Lower lobe of right lung (tissue), 2 donors: ENCODE measurements at regions not wholly inside any gene's neighbourhood (a gene's known extent, or its start where the extent isn't known, plus 50 kb on each side); places are given as distances from the start of the nearest gene placed in this dataset.

ENCODE experiments used
- ATAC-seq, 2 donors: fragments of 200-7000 bp; cut with Tn5 transposase; one replicate each; pipeline ENCODE4 v1.9.1; 2020 to 2022; ENCODE audit warnings: mild to moderate bottlenecking in 2 of 2, moderate library complexity in 2 of 2
- DNase-seq: peaks from one replicate; pipeline ENCODE4 v3.0.0-alpha.2; 2020
- H3K27ac ChIP-seq: fragments of 200-600 bp; one replicate; pipeline ENCODE4 v1.8.0; 2022
- H3K27me3 ChIP-seq: fragments of 200-600 bp; one replicate; pipeline ENCODE4 v1.8.0; 2022; ENCODE audit warnings: low read depth
- H3K36me3 ChIP-seq: fragments of 200-600 bp; one replicate; pipeline ENCODE4 v1.8.0; 2022; ENCODE audit warnings: mild to moderate bottlenecking
- H3K4me1 ChIP-seq: fragments of 200-600 bp; one replicate; pipeline ENCODE4 v1.8.0; 2022
- H3K4me3 ChIP-seq: fragments of 200-600 bp; one replicate; pipeline ENCODE4 v1.8.0; 2022; ENCODE audit warnings: mild to moderate bottlenecking
- H3K9me3 ChIP-seq: fragments of 200-600 bp; one replicate; pipeline ENCODE4 v1.8.0; 2022
- intact Hi-C: fragments of 100-400 bp; cut with DNase I; formaldehyde crosslinking; loops from one replicate; pipeline ENCODE4 v1.11.0; 2022
- TF ChIP-seq, protein P1 (sequence below): fragments of 200-600 bp; IDR thresholded peaks from one replicate; pipeline ENCODE4 v1.8.0; 2022; ENCODE audit warnings: antibody characterized with exemption, mild to moderate bottlenecking
- donor health status: DM: no; HTN: yes; CAD: no; lungs with severe emphysema.

GRCh38 chr3:20811006-20811405 lies 625.0 kb upstream of the SGO1 start:
- ATAC-seq (no peak), DNase-seq (no peak)
- no peak overlapping the region for H3K4me3 ChIP-seq
- H3K36me3 ChIP-seq = no peaks in the 10 kb centered on the region
- no peaks in the 10 kb centered on the region for H3K27me3 ChIP-seq
- intact Hi-C loops = no loop called here
- TF ChIP-seq, protein P1, sequence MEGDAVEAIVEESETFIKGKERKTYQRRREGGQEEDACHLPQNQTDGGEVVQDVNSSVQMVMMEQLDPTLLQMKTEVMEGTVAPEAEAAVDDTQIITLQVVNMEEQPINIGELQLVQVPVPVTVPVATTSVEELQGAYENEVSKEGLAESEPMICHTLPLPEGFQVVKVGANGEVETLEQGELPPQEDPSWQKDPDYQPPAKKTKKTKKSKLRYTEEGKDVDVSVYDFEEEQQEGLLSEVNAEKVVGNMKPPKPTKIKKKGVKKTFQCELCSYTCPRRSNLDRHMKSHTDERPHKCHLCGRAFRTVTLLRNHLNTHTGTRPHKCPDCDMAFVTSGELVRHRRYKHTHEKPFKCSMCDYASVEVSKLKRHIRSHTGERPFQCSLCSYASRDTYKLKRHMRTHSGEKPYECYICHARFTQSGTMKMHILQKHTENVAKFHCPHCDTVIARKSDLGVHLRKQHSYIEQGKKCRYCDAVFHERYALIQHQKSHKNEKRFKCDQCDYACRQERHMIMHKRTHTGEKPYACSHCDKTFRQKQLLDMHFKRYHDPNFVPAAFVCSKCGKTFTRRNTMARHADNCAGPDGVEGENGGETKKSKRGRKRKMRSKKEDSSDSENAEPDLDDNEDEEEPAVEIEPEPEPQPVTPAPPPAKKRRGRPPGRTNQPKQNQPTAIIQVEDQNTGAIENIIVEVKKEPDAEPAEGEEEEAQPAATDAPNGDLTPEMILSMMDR = no peak
- no peak overlapping the region for H3K27ac ChIP-seq
- H3K9me3 ChIP-seq = no peaks in the 10 kb centered on the region
- H3K4me1 ChIP-seq = no peaks in the 10 kb centered on the region

- no peaks in the 10 kb centered on the region for H3K27me3 ChIP-seq
- no peak overlapping the region for H3K4me3 ChIP-seq
- intact Hi-C loops = no loop called here
- no peaks in the 10 kb centered on the region for H3K4me1 ChIP-seq
- H3K36me3 ChIP-seq = no peaks in the 10 kb centered on the region
- ATAC-seq (no peak), DNase-seq (no peak)
- TF ChIP-seq, protein P1 = no peak
- no peak overlapping the region for H3K27ac ChIP-seq
- no peaks in the 10 kb centered on the region for H3K9me3 ChIP-seq
Measured at GRCh38 chr3:20810555-20810954, 624.5 kb upstream of the SGO1 start.

DNA sequence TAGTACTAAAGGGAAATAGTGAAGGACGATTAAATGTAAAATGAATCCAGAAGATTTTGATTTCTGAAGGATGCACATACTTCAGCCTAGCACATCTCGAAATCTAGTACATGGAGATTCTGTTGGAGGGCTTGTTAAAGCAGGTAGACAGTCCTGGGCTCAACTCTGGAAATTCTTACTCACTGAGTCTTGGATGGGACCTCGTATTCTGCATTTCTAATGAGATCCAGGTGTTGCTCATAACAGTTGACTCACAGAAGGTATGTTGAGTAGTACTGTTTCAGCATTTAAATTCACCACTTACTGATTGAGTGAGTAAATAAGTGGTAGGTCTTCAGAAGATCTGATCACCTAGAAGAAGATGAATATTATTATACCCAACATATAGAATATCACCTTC lies 623.4 kb upstream of the SGO1 start:
- no peaks in the 10 kb centered on the region for H3K4me1 ChIP-seq
- TF ChIP-seq, protein P1 = no peak

GRCh38 chr3:20808864-20809263 lies 622.9 kb upstream of the SGO1 start:
- no peak for ATAC-seq
- TF ChIP-seq, protein P1 = no peak
- intact Hi-C loops = no loop called here

More for the DNA sequence above, 623.4 kb upstream of the SGO1 start:
- Histone ChIP-seq H3K27ac (no peak overlapping the region), H3K36me3 (no peaks in the 10 kb centered on the region), H3K4me3 (no peak overlapping the region), H3K9me3 (no peaks in the 10 kb centered on the region), H3K27me3 (no peaks in the 10 kb centered on the region)
- ATAC-seq = no peak
- no peak for DNase-seq
- intact Hi-C loops = no loop called here

DNA sequence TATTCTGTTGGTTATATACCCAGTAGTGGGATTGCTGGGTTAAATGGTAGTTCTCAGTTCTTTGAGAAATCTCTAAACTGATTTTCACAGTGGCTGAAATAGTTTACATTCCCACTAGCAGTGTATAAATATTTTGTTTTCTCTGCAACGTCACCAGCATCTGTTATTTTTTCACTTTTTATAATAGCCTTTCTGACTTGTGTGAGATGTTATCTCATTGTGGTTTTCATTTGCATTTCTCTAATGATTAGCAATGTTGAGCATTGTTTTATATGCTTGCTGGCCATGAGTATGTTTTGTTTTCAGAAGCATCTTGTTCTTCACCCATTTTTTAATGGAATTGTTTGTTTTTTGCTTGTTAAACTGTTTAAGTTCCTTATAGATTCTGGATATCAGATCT lies 612.7 kb upstream of the SGO1 start:
- Histone ChIP-seq H3K4me1 (no peaks in the 10 kb centered on the region), H3K4me3 (no peak overlapping the region), H3K27me3 (no peaks in the 10 kb centered on the region), H3K9me3 (peaks cover 5% of the 10 kb centered on the region), H3K27ac (no peak overlapping the region), H3K36me3 (no peaks in the 10 kb centered on the region)
- DNase-seq (no peak), ATAC-seq (no peak)
- intact Hi-C loops = no loop called here
- TF ChIP-seq, protein P1 = no peak

More at GRCh38 chr3:20808864-20809263, 622.9 kb upstream of the SGO1 start:
- H3K27ac ChIP-seq = no peak overlapping the region
- H3K27me3 ChIP-seq = no peaks in the 10 kb centered on the region
- no peaks in the 10 kb centered on the region for H3K36me3 ChIP-seq
- no peak overlapping the region for H3K4me3 ChIP-seq
- no peak for DNase-seq
- no peaks in the 10 kb centered on the region for H3K9me3 ChIP-seq
- H3K4me1 ChIP-seq = no peaks in the 10 kb centered on the region

- Histone ChIP-seq H3K36me3 (no peaks in the 10 kb centered on the region), H3K27me3 (no peaks in the 10 kb centered on the region), H3K9me3 (no peaks in the 10 kb centered on the region), H3K27ac (no peak overlapping the region), H3K4me3 (no peak overlapping the region), H3K4me1 (no peaks in the 10 kb centered on the region)
- no peak for DNase-seq
- ATAC-seq = no peak
- TF ChIP-seq, protein P1 = no peak
- intact Hi-C loops = no loop called here
Measured at GRCh38 chr3:20787005-20787404, 601.0 kb upstream of the SGO1 start.
